Tongue (tissue), 1 donor: ENCODE measurements at regions not wholly inside any gene's neighbourhood (a gene's known extent, or its start where the extent isn't known, plus 50 kb on each side); places are given as distances from the start of the nearest gene placed in this dataset.
A peak's percentile ranks its signal among the peaks of the same experiment; 100 is the strongest.

Experiments used
- DNase-seq: peaks from one replicate; pipeline ENCODE4 v3.0.0-alpha.2; 2015

GRCh38 chr3:31004025-31004678 lies 109.7 kb upstream of the GADL1 start:
- peak; percentile 86 for DNase-seq

DNA sequence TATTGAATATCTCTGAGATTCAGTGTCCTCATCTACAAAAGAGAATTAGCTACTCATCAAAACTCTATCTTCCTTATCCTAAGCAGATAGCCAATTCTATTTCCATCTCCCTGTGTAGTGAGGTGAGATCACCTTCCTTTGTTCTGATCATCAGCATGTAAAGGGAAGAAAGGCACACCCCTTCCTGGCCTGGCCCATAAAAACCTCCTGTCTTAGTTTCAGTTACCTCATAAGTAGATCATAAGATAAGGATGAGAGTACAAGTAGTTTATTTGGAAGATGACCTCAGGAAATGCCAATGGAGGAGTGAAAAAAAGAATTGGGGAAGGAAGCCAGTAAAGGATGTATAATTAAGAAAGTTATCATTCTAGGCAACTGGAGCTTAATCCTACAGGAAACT lies 114.5 kb upstream of the GADL1 start:
- DNase-seq: no peak

DNA sequence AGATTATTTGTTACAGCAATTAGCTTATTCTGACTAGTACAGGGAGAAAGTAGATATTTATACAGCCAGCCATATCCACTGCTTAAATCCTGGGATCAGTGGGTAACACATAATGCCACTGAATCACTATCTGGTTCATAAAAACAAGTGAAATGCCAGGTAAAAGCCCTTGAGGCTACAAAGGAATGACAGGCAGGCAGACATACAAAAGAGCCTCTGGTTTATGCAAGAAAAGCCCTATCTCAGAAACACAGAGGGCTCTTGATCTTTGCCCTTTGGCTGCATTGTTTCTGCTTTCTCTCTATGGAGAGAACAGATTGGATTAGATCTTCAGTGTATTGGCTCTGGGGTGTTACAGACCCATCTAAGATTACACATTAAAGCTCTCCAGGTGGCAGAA lies 115.4 kb upstream of the GADL1 start:
- no peak for DNase-seq

- DNase-seq: no peak
Observed at GRCh38 chr3:31010491-31010890, 116.0 kb upstream of the GADL1 start.

- DNase-seq: no peak
Observed at GRCh38 chr3:31011380-31011779, 116.9 kb upstream of the GADL1 start.

DNA sequence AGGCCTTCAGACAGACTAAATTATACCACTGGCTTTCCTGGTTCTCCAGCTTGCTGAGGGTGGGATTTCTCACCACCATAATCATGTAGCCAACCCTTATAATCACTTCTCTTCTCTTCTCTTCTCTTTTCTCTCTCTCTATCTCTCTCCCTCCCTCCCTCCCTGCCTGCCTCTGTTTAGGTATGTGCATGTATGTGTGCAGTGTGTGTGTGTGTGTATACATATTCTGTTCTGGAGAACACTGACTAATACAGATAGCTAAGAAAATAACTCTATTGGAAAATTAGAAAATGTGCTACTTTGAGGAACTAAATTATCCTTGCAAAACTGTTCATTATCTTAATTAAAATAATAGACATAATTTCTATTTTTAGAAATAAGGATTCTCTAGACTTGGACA lies 118.6 kb upstream of the GADL1 start:
- DNase-seq: no peak

GRCh38 chr3:31013843-31014242 lies 119.4 kb upstream of the GADL1 start:
- no peak for DNase-seq

GRCh38 chr3:31014317-31015040 lies 120.0 kb upstream of the GADL1 start:
- DNase-seq: no peak

GRCh38 chr3:31016196-31016595 lies 121.7 kb upstream of the GADL1 start:
- no peak for DNase-seq

- peak; percentile 58 for DNase-seq
Observed at GRCh38 chr3:31022716-31023115, 128.3 kb upstream of the GADL1 start.

- no peak for DNase-seq
Observed at GRCh38 chr3:31025541-31025940, 131.1 kb upstream of the GADL1 start.

- no peak for DNase-seq
Observed at GRCh38 chr3:31027191-31027761, 132.8 kb upstream of the GADL1 start.

DNA sequence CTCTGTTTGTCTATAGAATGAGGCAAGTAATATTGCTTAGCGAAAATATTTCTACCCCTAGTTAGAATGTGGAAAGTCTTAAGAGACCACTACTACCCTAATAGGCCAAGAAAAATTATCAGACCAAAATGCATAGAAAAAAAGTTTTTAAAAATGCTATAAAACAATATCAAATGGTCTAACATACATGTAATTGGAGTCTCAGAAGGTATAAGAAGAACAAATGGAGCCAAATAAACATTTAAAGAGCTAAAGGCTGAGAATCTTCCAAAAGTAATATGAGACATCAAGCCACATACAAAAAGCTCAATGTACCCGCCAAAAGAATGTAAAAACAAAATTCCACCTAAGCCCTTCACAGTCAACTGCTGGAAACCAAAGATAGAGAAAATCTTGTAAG lies 133.5 kb upstream of the GADL1 start:
- no peak for DNase-seq

DNA sequence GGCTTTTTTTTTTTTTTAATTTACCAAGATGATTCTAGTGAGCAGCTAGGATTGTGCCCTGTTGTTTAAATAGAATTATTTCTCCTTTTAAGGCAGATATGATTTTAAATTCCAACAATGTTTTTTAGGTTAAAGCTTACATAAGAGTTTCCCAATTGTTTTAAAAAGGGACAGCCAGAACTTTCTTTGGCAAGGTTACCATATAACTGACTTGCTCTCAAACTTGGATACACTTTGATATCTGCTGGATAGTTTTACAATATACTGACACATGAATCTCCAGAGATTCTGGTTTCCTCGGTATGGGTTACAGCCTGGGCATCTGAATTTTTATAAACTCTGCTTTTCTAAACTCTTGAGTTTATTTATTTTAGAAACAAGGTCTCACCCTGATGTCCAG lies 134.3 kb upstream of the GADL1 start:
- DNase-seq: no peak

GRCh38 chr3:31029706-31030105 lies 135.2 kb upstream of the GADL1 start:
- DNase-seq: no peak

- DNase-seq: no peak
Observed at GRCh38 chr3:31035681-31036080, 141.2 kb upstream of the GADL1 start.

GRCh38 chr3:31038086-31038739 lies 143.8 kb upstream of the GADL1 start:
- no peak for DNase-seq

DNA sequence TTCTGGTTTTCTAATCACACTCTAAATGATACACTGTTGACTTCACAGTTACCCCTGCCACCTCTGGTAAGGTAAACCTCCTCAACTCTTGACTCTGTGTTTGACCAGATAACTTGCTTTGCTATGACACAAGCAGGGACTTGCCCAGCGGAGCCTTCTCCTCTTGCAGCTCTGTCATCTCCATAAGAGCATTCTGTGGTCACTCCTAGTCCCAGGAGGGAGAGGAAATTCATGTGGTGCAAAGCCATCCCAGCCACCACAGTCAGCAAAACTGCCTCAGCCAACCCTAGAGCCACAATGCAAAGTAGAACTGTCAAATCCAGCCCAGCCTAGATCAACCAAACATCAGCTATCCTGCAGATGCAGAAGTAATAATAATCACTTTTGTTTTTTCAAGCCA lies 144.7 kb upstream of the GADL1 start:
- no peak for DNase-seq

GRCh38 chr3:31041161-31041978 lies 146.9 kb upstream of the GADL1 start:
- peak; percentile 15 for DNase-seq

DNA sequence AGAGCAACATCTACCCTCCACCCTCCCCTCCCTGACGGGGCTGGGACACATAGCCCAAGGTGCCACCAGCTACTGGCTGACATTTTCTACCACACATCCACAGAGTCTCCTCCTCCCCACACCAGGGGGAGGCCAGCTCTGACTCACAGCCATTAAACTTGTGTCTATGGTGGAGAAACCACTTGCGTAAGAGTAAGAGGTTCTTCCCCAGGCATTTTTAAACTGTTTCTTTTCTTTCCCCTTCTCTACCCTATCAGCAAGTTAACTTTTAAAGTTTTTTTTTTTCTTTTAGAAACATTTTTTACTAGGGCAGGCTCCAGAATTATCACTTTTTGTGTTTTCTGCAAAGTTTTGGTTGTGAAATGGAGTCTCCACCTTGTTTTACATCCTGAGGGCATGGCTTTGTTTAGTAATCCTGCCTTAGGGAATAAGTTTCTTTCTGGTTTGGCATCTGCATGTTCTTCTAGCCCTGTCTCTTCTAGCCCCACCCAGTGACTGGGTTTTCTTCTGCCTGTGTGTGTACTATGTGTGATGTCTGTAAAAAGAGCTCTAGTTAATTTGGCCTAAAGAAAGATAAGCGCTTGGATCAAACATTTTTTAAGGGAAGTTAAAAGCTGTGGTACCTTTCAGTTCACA lies 148.8 kb upstream of the GADL1 start:
- no peak for DNase-seq

DNA sequence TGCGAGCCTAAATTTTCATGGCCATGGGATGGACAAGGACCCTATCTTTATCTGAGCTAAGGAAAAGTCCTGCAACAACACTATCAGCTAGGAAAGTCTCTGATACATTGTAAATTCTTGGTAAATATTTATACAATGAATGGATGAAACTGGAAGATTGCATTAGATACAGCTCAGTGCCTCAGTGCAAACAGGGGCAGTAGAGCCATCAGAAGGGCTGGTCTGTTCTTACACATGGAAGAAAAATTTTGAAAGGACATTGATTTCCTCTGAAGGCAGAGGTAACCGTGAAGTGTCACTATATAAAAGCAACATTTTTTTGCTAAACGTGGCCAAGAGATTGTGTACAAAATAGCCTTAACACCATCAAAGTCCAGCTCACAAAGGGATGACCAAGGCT lies 153.2 kb upstream of the GADL1 start:
- DNase-seq: no peak

DNA sequence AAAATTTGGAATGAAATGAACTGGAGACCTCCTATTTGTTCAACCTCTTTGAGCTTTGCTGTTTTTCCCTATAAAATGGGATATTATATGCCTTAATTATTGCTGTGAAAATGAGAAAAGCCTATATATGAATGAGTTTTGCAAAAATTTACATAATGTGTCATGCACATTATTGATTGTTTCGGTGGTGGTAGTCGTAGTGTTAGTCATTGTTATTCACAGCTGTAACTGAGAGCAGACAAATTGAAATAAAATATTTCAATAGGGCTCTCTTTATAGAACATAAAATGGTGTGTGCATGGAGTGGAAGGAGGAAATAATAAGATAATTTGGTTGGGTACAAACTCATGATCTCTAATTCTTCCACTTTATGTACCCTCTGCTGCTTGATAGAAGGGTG lies 153.7 kb upstream of the GADL1 start:
- DNase-seq: no peak
